K562 (cell line): ENCODE measurements at regions not wholly inside any gene's neighbourhood (a gene's known extent, or its start where the extent isn't known, plus 50 kb on each side); places are given as distances from the start of the nearest gene placed in this dataset.

Source experiments
- ATAC-seq: fragments of 200-7000 bp; cut with Tn5 transposase; 3 replicates; pipeline ENCODE4 v1.9.1; 2020; ENCODE audit warnings: moderate library complexity
- BruUV-seq: library from RNA; stranded (reverse); fragments of 400-500 nt; replicated peaks from 2 replicates; lab custom pipeline; 2021; lab: Mats Ljungman, UMichigan
- CTCF ChIA-PET: fragments of 300-600 bp; formaldehyde crosslinking; extraction: SDS; loops from one replicate; lab custom pipeline; 2021; ENCODE audit warnings: low intra/inter-chr PET ratio; lab: Yijun Ruan, JAX
- POLR2A ChIA-PET: fragments of 300-600, 350-650 bp; sonication (Branson Sonifier 250); formaldehyde crosslinking; extraction: SDS; loops from one replicate; lab custom pipeline; 2021; ENCODE audit warnings: antibody characterized with exemption, inconsistent platforms; lab: Yijun Ruan, JAX
- DNase-seq, 4 experiments: peaks; one replicate each; pipeline versions ENCODE4 v3.0.0 to v3.0.0-alpha.2; 2011 to 2018; ENCODE audit warnings: low spot score in 3 of 4, mixed read lengths in 3 of 4; ENCODE audit errors: extremely low read depth in 1 of 4
- FAIRE-seq: peaks from 2 replicates; lab custom pipeline; 2011; peaks lifted over from hg19 to GRCh38; lab: Jason Lieb, UNC
- H2AFZ ChIP-seq: 2 replicates; pipeline ENCODE4 v1.6.0; 2011; ENCODE audit warnings: low read depth, low read length, control low read depth, inconsistent platforms
- H3K27ac ChIP-seq: fragments of 200-600 bp; 3 replicates; pipeline ENCODE4 v1.8.0; 2011; ENCODE audit warnings: low read depth, mild to moderate bottlenecking, control low read depth, inconsistent platforms, low read length, moderate library complexity, mixed read lengths; ENCODE audit errors: extremely low read depth
- H3K27me3 ChIP-seq, 2 experiments: fragments of 300-600 bp in 1 of 2; 2 replicates in 1 of 2; 3 replicates in 1 of 2; pipeline versions ENCODE4 v1.6.0 to v1.8.0; 2011; ENCODE audit warnings: inconsistent platforms in 2 of 2, low read length in 2 of 2, mild to moderate bottlenecking in 1 of 2, mixed read lengths in 1 of 2, moderate library complexity in 1 of 2; ENCODE audit not compliant: control insufficient read depth in 2 of 2, insufficient read depth in 2 of 2
- H3K36me3 ChIP-seq: fragments of 300-600 bp; 3 replicates; pipeline ENCODE4 v1.8.0; 2011; ENCODE audit warnings: mild to moderate bottlenecking, low read length, inconsistent platforms; ENCODE audit not compliant: control insufficient read depth, insufficient read depth
- H3K4me1 ChIP-seq, 2 experiments: fragments of 200-600 bp in 1 of 2; replicated peaks in 1 of 2; 2 replicates in 1 of 2; 3 replicates in 1 of 2; pipeline versions ENCODE4 v1.5.1 to v1.8.0; 2011; ENCODE audit warnings: inconsistent platforms in 2 of 2, low read length in 2 of 2, mild to moderate bottlenecking in 1 of 2, mixed read lengths in 1 of 2, moderate library complexity in 1 of 2; ENCODE audit not compliant: control insufficient read depth in 2 of 2, insufficient read depth in 2 of 2
- H3K4me2 ChIP-seq: 2 replicates; pipeline ENCODE4 v1.6.1; 2011; ENCODE audit warnings: low read length, control low read depth, inconsistent platforms, mixed read lengths; ENCODE audit not compliant: insufficient read depth
- H3K4me3 ChIP-seq: fragments of 200-600 bp; sonication (generic), shearing (Covaris generic); 2 replicates; pipeline ENCODE4 v1.5.1; 2016; ENCODE audit warnings: control low read depth, inconsistent platforms
- H3K79me2 ChIP-seq: fragments of 200-600 bp; 3 replicates; pipeline ENCODE4 v1.8.0; 2011; ENCODE audit warnings: low read length, inconsistent platforms; ENCODE audit not compliant: control insufficient read depth, insufficient read depth
- H3K9ac ChIP-seq, 2 experiments: 2 replicates each; pipeline versions ENCODE4 v1.6.0 to v1.6.1; 2011; ENCODE audit warnings: low read depth in 2 of 2, low read length in 2 of 2, control low read depth in 1 of 2, inconsistent platforms in 1 of 2, mild to moderate bottlenecking in 1 of 2, mixed read lengths in 1 of 2; ENCODE audit not compliant: insufficient read depth in 1 of 2
- H3K9me1 ChIP-seq: one replicate; pipeline ENCODE4 v1.6.0; 2011; ENCODE audit warnings: inconsistent platforms, mild to moderate bottlenecking, low read length, moderate library complexity; ENCODE audit not compliant: control insufficient read depth, insufficient read depth
- H3K9me3 ChIP-seq: replicated peaks from 2 replicates; pipeline ENCODE4 v1.5.1; 2011; ENCODE audit warnings: low read depth, low read length, inconsistent platforms; ENCODE audit not compliant: control insufficient read depth, insufficient read depth
- H4K20me1 ChIP-seq: replicated peaks from 2 replicates; pipeline ENCODE4 v1.6.1; 2011; ENCODE audit warnings: low read length, inconsistent platforms, mixed read lengths; ENCODE audit not compliant: control insufficient read depth, insufficient read depth
- FOXK1 ChIP-seq: sonication (generic); formaldehyde crosslinking; IDR thresholded peaks from 2 replicates; pipeline ENCODE4 v1.8.0; 2022; ENCODE audit warnings: missing genetic modification reagents, mild to moderate bottlenecking, borderline replicate concordance
- MAFF ChIP-seq: IDR thresholded peaks from 2 replicates; pipeline ENCODE4 v1.6.1; 2012; ENCODE audit warnings: low read length, improper control_type of control experiment
- MAFK ChIP-seq: IDR thresholded peaks from 2 replicates; pipeline ENCODE4 v1.6.1; 2011; ENCODE audit warnings: low read length, improper control_type of control experiment
- MED1 ChIP-seq: sonication (generic); formaldehyde crosslinking; IDR thresholded peaks from 2 replicates; pipeline ENCODE4 v1.8.1; 2023; ENCODE audit warnings: missing genetic modification reagents, borderline replicate concordance
- SNRNP70 ChIP-seq: fragments of 200-400 bp; formaldehyde crosslinking; optimal IDR thresholded peaks from 2 replicates; pipeline ENCODE3; 2017; ENCODE audit warnings: low read depth, low read length
- WGBS: fragments of 100-300 bp; shearing (Covaris generic); methylation state at CpG from one replicate; pipeline ENCODE4 v1.1.6; 2016; ENCODE audit warnings: low coverage, mixed read lengths; ENCODE audit not compliant: insufficient coverage; ENCODE audit errors: missing lambda C conversion rate; 5-methylcytosine and 5-hydroxymethylcytosine counted together
- in situ Hi-C: fragments of 300-500 bp; cut with MboI; formaldehyde crosslinking; loops from 4 replicates; pipeline ENCODE4 v1.15.0; 2018; ENCODE audit warnings: inconsistent platforms, mixed read lengths
- intact Hi-C: fragments of 100-400 bp; cut with micrococcal nuclease; formaldehyde crosslinking; loops from 2 replicates; pipeline ENCODE4 v1.14.2; 2022
- TF ChIP-seq, protein P1 (sequence below): fragments of 250-450 bp; sonication (Bioruptor Pico); IDR thresholded peaks from 2 replicates; pipeline ENCODE4 v1.9.0; 2021; ENCODE audit warnings: mild to moderate bottlenecking

GRCh38 chr20:7458459-7458858 is 481.8 kb downstream of the HAO1 start:
- CTCF ChIA-PET: no interaction called here
- no peak for FAIRE-seq

DNA sequence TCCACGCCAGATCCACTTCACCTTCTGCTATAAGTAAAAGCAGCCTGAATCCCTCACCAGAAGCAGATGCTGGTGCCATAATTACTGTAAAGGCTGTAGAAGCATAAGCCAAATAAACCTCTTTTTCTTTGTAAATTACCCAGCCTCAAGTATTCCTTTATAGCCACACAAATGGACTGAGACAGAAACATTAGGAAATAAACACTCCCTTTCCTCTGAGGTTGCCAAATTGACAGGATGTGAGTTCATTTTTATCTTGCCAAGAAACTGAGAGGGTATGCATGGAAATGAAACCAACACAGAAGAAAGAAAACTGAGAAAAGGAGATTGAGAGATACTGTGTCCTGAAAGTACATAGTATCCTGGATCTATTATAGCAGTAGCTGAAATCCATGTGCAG is 481.2 kb downstream of the HAO1 start:
- no peak overlapping the region for H3K27ac ChIP-seq
- no peaks in the 10 kb centered on the region for H3K9me3 ChIP-seq
- no TSS peak for BruUV-seq
- no peak overlapping the region for H3K4me2 ChIP-seq
- H3K36me3 ChIP-seq: no peaks in the 10 kb centered on the region
- no peaks in the 10 kb centered on the region for H3K9me1 ChIP-seq
- CTCF ChIA-PET: no interaction called here
- no peak overlapping the region for H3K4me3 ChIP-seq
- H2AFZ ChIP-seq: no peak overlapping the region
- FAIRE-seq (no peak), ATAC-seq (no peak), DNase-seq (no peak)
- H3K4me1 ChIP-seq: no peaks in the 10 kb centered on the region
- in situ Hi-C loops (no loop called here), intact Hi-C loops (no loop called here)
- no peaks in the 10 kb centered on the region for H3K27me3 ChIP-seq
- H3K9ac ChIP-seq: no peak overlapping the region
- no peak for TF ChIP-seq FOXK1
- TF ChIP-seq, protein P1, sequence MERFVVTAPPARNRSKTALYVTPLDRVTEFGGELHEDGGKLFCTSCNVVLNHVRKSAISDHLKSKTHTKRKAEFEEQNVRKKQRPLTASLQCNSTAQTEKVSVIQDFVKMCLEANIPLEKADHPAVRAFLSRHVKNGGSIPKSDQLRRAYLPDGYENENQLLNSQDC (CRISPR knock-in tag): no peak
- no peak for TF ChIP-seq SNRNP70
- H3K79me2 ChIP-seq: no peaks in the 10 kb centered on the region
- WGBS: no CpG with 5 or more reads among the region's 1 CpG
- POLR2A ChIA-PET: no interaction called here
- no peaks in the 10 kb centered on the region for H4K20me1 ChIP-seq

More at GRCh38 chr20:7458459-7458858, 481.8 kb downstream of the HAO1 start:
- no peak overlapping the region for H3K27ac ChIP-seq
- no peak overlapping the region for H3K4me2 ChIP-seq
- H3K9ac ChIP-seq: no peak overlapping the region
- no peak overlapping the region for H3K4me3 ChIP-seq
- 0% methylated on average over 3 of the region's 3 CpGs for WGBS
- no peaks in the 10 kb centered on the region for H3K36me3 ChIP-seq
- in situ Hi-C loops (no loop called here), intact Hi-C loops (no loop called here)
- BruUV-seq: no TSS peak
- POLR2A ChIA-PET: no interaction called here
- no peak for ATAC-seq
- H2AFZ ChIP-seq: no peak overlapping the region
- TF ChIP-seq MAFK (peak; percentile 34; the same call in 1 of the 2 replicates), MED1 (CRISPR knock-in tag) (no peak), MAFF (peak; percentile 44; the same call in 1 of the 2 replicates)
- H3K9me1 ChIP-seq: no peaks in the 10 kb centered on the region
- no peaks in the 10 kb centered on the region for H3K4me1 ChIP-seq
- DNase-seq: no peak
- H3K27me3 ChIP-seq: no peaks in the 10 kb centered on the region
- no peaks in the 10 kb centered on the region for H3K9me3 ChIP-seq
- no peaks in the 10 kb centered on the region for H3K79me2 ChIP-seq
- no peaks in the 10 kb centered on the region for H4K20me1 ChIP-seq
